ENCODE measurements at regions not wholly inside any gene's neighbourhood (a gene's known extent, or its start where the extent isn't known, plus 50 kb on each side); places are given as distances from the start of the nearest gene placed in this dataset.

GRCh38 chr18:75533209-75533608, 105.7 kb upstream of the SMIM21 start:
- TF ChIP-seq CTCF (IDR thresholded peaks at IDR 0.05) (no peak), POLR2AphosphoS5 (IDR thresholded peaks at IDR 0.05) (no peak), POLR2A (IDR thresholded peaks at IDR 0.05) (no peak)
